SK-N-SH (cell line): ENCODE measurements at regions not wholly inside any gene's neighbourhood (a gene's known extent, or its start where the extent isn't known, plus 50 kb on each side); places are given as distances from the start of the nearest gene placed in this dataset.

Experiments used
- CTCF ChIA-PET: fragments of 300-600, 350-600 bp; formaldehyde crosslinking; extraction: SDS; loops from one replicate; lab custom pipeline; 2021; lab: Yijun Ruan, JAX
- POLR2A ChIA-PET: fragments of 350-600 bp; sonication (Branson Sonifier 250); formaldehyde crosslinking; extraction: SDS; loops from one replicate; lab custom pipeline; 2020; ENCODE audit warnings: antibody characterized with exemption, inconsistent platforms; lab: Yijun Ruan, JAX
- DNase-seq: peaks from one replicate; pipeline ENCODE4 v3.0.0; 2012
- H2AFZ ChIP-seq: fragments of 200-600 bp; sonication (generic); 2 replicates; pipeline ENCODE4 v1.8.1; 2016; ENCODE audit warnings: antibody characterized with exemption, mild to moderate bottlenecking, low read depth
- H3F3A ChIP-seq: fragments of 200-600 bp; sonication (generic); replicated peaks from 2 replicates; pipeline ENCODE3; 2016; ENCODE audit warnings: antibody characterized with exemption, mild to moderate bottlenecking; ENCODE audit not compliant: insufficient read depth
- H3K27ac ChIP-seq, 2 experiments: fragments of 200-500 bp in 1 of 2; fragments of 200-600 bp in 1 of 2; sonication (Bioruptor generic) in 1 of 2; sonication (generic), shearing (Covaris generic) in 1 of 2; 2 replicates each; pipeline versions ENCODE4 v1.5.1 to v1.6.1; 2014 to 2016; ENCODE audit warnings: low read depth in 2 of 2, inconsistent platforms in 1 of 2, low read length in 1 of 2, mild to moderate bottlenecking in 1 of 2, mixed read lengths in 1 of 2
- H3K27me3 ChIP-seq: fragments of 200-600 bp; sonication (generic), shearing (Covaris generic); 2 replicates; pipeline ENCODE4 v1.6.1; 2016; ENCODE audit warnings: mixed run types; ENCODE audit not compliant: insufficient read depth
- H3K36me3 ChIP-seq, 2 experiments: fragments of 200-500 bp in 1 of 2; fragments of 200-600 bp in 1 of 2; sonication (Bioruptor generic) in 1 of 2; sonication (generic) in 1 of 2; replicated peaks in 1 of 2; 2 replicates each; pipeline versions ENCODE3 to v1.5.1; 2014 to 2016; ENCODE audit warnings: low read length in 1 of 2, mild to moderate bottlenecking in 1 of 2; ENCODE audit not compliant: insufficient read depth in 2 of 2, control insufficient read depth in 1 of 2
- H3K4me1 ChIP-seq, 2 experiments: fragments of 200-500 bp in 1 of 2; fragments of 200-600 bp in 1 of 2; sonication (Bioruptor generic) in 1 of 2; sonication (generic), shearing (Covaris generic) in 1 of 2; 2 replicates each; pipeline versions ENCODE4 v1.5.1 to v1.6.1; 2014 to 2016; ENCODE audit warnings: low read depth in 1 of 2, low read length in 1 of 2, mixed run types in 1 of 2; ENCODE audit not compliant: insufficient read depth in 2 of 2, control insufficient read depth in 1 of 2
- H3K4me2 ChIP-seq: fragments of 200-600 bp; sonication (generic), shearing (Covaris generic); 2 replicates; pipeline ENCODE4 v1.6.1; 2017; ENCODE audit warnings: mixed run types
- H3K4me3 ChIP-seq, 2 experiments: fragments of 200-500 bp in 1 of 2; fragments of 200-600 bp in 1 of 2; sonication (Bioruptor generic) in 1 of 2; sonication (generic), shearing (Covaris generic) in 1 of 2; 2 replicates each; pipeline versions ENCODE4 v1.5.1 to v1.8.1; 2014 to 2016; ENCODE audit warnings: low read depth in 2 of 2, inconsistent platforms in 1 of 2, low read length in 1 of 2, mild to moderate bottlenecking in 1 of 2, mixed read lengths in 1 of 2, moderate library complexity in 1 of 2
- H3K79me2 ChIP-seq: fragments of 200-600 bp; sonication (generic); 2 replicates; pipeline ENCODE4 v1.8.1; 2017; ENCODE audit warnings: mild to moderate bottlenecking; ENCODE audit not compliant: insufficient read depth
- H3K9ac ChIP-seq: fragments of 200-600 bp; sonication (generic); 2 replicates; pipeline ENCODE4 v1.6.1; 2017; ENCODE audit warnings: mixed run types
- H3K9me2 ChIP-seq: fragments of 200-600 bp; sonication (generic); 2 replicates; pipeline ENCODE4 v1.6.1; 2017; ENCODE audit warnings: mixed run types
- H3K9me3 ChIP-seq: fragments of 200-600 bp; sonication (generic); 2 replicates; pipeline ENCODE4 v1.6.1; 2017; ENCODE audit warnings: mixed run types, mild to moderate bottlenecking, moderate library complexity
- H4K20me1 ChIP-seq: fragments of 200-600 bp; sonication (generic); 2 replicates; pipeline ENCODE4 v1.6.1; 2017; ENCODE audit warnings: mild to moderate bottlenecking, mixed run types; ENCODE audit not compliant: insufficient read depth
- CHD2 ChIP-seq: fragments of 150-350 bp; IDR thresholded peaks from 2 replicates; pipeline ENCODE4 v1.6.1; 2018; ENCODE audit warnings: low read length; ENCODE audit not compliant: partially characterized antibody
- CTCF ChIP-seq: fragments of 200-600 bp; sonication (generic); IDR thresholded peaks from 2 replicates; pipeline ENCODE4 v1.6.1; 2017; ENCODE audit warnings: antibody characterized with exemption, mild to moderate bottlenecking, moderate library complexity
- EP300 ChIP-seq, 2 experiments: IDR thresholded peaks; 2 replicates each; pipeline versions ENCODE4 v1.4.0 to v1.6.1; 2012; ENCODE audit warnings: borderline replicate concordance in 1 of 2, low read depth in 1 of 2, low read length in 1 of 2
- GABPA ChIP-seq: IDR thresholded peaks from 2 replicates; pipeline ENCODE4 v1.4.0; 2012; ENCODE audit warnings: low read depth, mild to moderate bottlenecking
- GATA2 ChIP-seq: sonication (generic); formaldehyde crosslinking; IDR thresholded peaks from 2 replicates; pipeline ENCODE4 v1.5.0; 2020; ENCODE audit warnings: mild to moderate bottlenecking, missing genetic modification reagents
- JUND ChIP-seq: IDR thresholded peaks from 2 replicates; pipeline ENCODE4 v1.4.0; 2012
- MEF2A ChIP-seq: IDR thresholded peaks from 2 replicates; pipeline ENCODE4 v1.4.0; 2012; ENCODE audit warnings: low read depth, borderline replicate concordance
- MXI1 ChIP-seq: IDR thresholded peaks from 2 replicates; pipeline ENCODE4 v1.6.1; 2012; ENCODE audit warnings: mild to moderate bottlenecking, low read depth, low read length, improper control_type of control experiment
- NFIC ChIP-seq: IDR thresholded peaks from 2 replicates; pipeline ENCODE4 v1.4.0; 2012; ENCODE audit warnings: borderline replicate concordance
- POLR2AphosphoS5 ChIP-seq: IDR thresholded peaks from 2 replicates; pipeline ENCODE4 v1.6.1; 2012; ENCODE audit warnings: low read depth, low read length
- REST ChIP-seq: IDR thresholded peaks from 2 replicates; pipeline ENCODE4 v1.6.1; 2012; ENCODE audit warnings: mild to moderate bottlenecking, low read depth, low read length, moderate library complexity
- TAF1 ChIP-seq: IDR thresholded peaks from 2 replicates; pipeline ENCODE4 v1.6.1; 2012; ENCODE audit warnings: low read depth, mild to moderate bottlenecking, low read length, moderate library complexity, borderline replicate concordance
- WGBS: methylation state at CpG from one replicate; pipeline ENCODE4 v1.1.6; 2017; ENCODE audit warnings: low lambda C conversion rate; 5-methylcytosine and 5-hydroxymethylcytosine counted together

- WGBS = 37% methylated on average over 4 of the region's 4 CpGs
- Histone ChIP-seq H3K4me2 (no peak overlapping the region), H3K27me3 (no peaks in the 10 kb centered on the region), H3K36me3 (no peaks in the 10 kb centered on the region), H3F3A (no peaks in the 10 kb centered on the region), H3K9ac (no peak overlapping the region), H3K9me2 (no peaks in the 10 kb centered on the region), H4K20me1 (no peaks in the 10 kb centered on the region), H3K4me1 (peaks cover 0 to 24% of the 10 kb centered on the region in 2 experiments; a peak in 1 of 4 replicates), H3K9me3 (no peaks in the 10 kb centered on the region), H3K79me2 (no peaks in the 10 kb centered on the region), H3K4me3 (no peak overlapping the region), H3K27ac (no peak overlapping the region), H2AFZ (no peak overlapping the region)
- TF ChIP-seq GATA2 (CRISPR knock-in tag) = no peak
- TF ChIP-seq EP300 (IDR thresholded peaks at IDR 0.05; ENCODE audit: borderline replicate concordance in 1 of 2, low read depth in 1 of 2, low read length in 1 of 2) = no peak
- TF ChIP-seq POLR2AphosphoS5 = no peak
- CTCF ChIA-PET = interaction anchor here (0.9 to 1.7 kb wide), 2 partner anchors 9 to 20 kb away, joined by 3 to 4 read pairs; no protein-coding TSS in a partner anchor
- POLR2A ChIA-PET = no interaction called here
- no peak for DNase-seq
These were observed 82.8 kb downstream of the MIS18A start for GRCh38 chr21:32196001-32196400.

GRCh38 chr21:32193098-32193465 lies 85.8 kb downstream of the MIS18A start:
- Histone ChIP-seq H3K27me3 (no peaks in the 10 kb centered on the region), H3K79me2 (no peaks in the 10 kb centered on the region), H3K9ac (no peak overlapping the region), H3K4me3 (no peak overlapping the region), H3K36me3 (no peaks in the 10 kb centered on the region), H4K20me1 (no peaks in the 10 kb centered on the region), H3K4me1 (peaks cover 0 to 17% of the 10 kb centered on the region in 2 experiments; a peak in 1 of 4 replicates), H2AFZ (no peak overlapping the region), H3K9me3 (no peaks in the 10 kb centered on the region), H3K27ac (no peak overlapping the region), H3K4me2 (no peak overlapping the region), H3F3A (no peaks in the 10 kb centered on the region), H3K9me2 (no peaks in the 10 kb centered on the region)
- ChIA-PET CTCF (interaction anchor here (0.9 kb wide), 1 partner anchor 9 kb away, joined by 5 read pairs; no protein-coding TSS in a partner anchor), POLR2A (no interaction called here)
- WGBS = 51% methylated on average over 7 of the region's 7 CpGs
- no peak for DNase-seq
- TF ChIP-seq TAF1 = no peak
- TF ChIP-seq JUND = no peak
- TF ChIP-seq GABPA = no peak
- no peak for TF ChIP-seq MXI1
- no peak for TF ChIP-seq CTCF
- no peak for TF ChIP-seq NFIC
- no peak for TF ChIP-seq MEF2A
- no peak for TF ChIP-seq CHD2
- no peak for TF ChIP-seq REST
- no peak for TF ChIP-seq EP300 (IDR thresholded peaks at IDR 0.05; ENCODE audit: borderline replicate concordance in 1 of 2, low read depth in 1 of 2, low read length in 1 of 2)
